Progenitor cell of endocrine pancreas (in vitro differentiated cells): ENCODE measurements at regions not wholly inside any gene's neighbourhood (a gene's known extent, or its start where the extent isn't known, plus 50 kb on each side); places are given as distances from the start of the nearest gene placed in this dataset.
"Not testable (repeated sequence)": the region's sequence is repeated elsewhere in the genome, so short reads cannot be mapped to it uniquely, and the experiment has no call there.

Experiments used
- DNase-seq: peaks from one replicate; pipeline ENCODE4 v3.0.0; 2021; ENCODE audit warnings: low spot score; ENCODE audit not compliant: unreplicated experiment
- H3K27ac Mint-ChIP-seq: 2 replicates; pipeline ENCODE4 v1.8.0; 2021; ENCODE audit warnings: mild to moderate bottlenecking, moderate library complexity, mixed read lengths
- H3K27me3 Mint-ChIP-seq: 2 replicates; pipeline ENCODE4 v1.8.0; 2021; ENCODE audit warnings: mixed read lengths
- H3K36me3 Mint-ChIP-seq: 2 replicates; pipeline ENCODE4 v1.8.0; 2022; ENCODE audit warnings: mixed read lengths; ENCODE audit not compliant: insufficient read depth
- H3K4me1 Mint-ChIP-seq: 2 replicates; pipeline ENCODE4 v1.8.0; 2021; ENCODE audit warnings: low read depth, mixed read lengths
- H3K4me3 Mint-ChIP-seq: 2 replicates; pipeline ENCODE4 v1.8.0; 2021; ENCODE audit warnings: low read depth, mild to moderate bottlenecking, moderate library complexity, mixed read lengths
- H3K9me3 Mint-ChIP-seq: 2 replicates; pipeline ENCODE4 v1.8.0; 2021; ENCODE audit warnings: low read depth, mixed read lengths
- TF ChIP-seq, protein P1 (sequence below): fragments of 200-600 bp; sonication (generic); IDR thresholded peaks from one replicate; pipeline ENCODE4 v1.5.0; 2021; ENCODE audit warnings: antibody characterized with exemption, mild to moderate bottlenecking; ENCODE audit not compliant: unreplicated experiment

DNA sequence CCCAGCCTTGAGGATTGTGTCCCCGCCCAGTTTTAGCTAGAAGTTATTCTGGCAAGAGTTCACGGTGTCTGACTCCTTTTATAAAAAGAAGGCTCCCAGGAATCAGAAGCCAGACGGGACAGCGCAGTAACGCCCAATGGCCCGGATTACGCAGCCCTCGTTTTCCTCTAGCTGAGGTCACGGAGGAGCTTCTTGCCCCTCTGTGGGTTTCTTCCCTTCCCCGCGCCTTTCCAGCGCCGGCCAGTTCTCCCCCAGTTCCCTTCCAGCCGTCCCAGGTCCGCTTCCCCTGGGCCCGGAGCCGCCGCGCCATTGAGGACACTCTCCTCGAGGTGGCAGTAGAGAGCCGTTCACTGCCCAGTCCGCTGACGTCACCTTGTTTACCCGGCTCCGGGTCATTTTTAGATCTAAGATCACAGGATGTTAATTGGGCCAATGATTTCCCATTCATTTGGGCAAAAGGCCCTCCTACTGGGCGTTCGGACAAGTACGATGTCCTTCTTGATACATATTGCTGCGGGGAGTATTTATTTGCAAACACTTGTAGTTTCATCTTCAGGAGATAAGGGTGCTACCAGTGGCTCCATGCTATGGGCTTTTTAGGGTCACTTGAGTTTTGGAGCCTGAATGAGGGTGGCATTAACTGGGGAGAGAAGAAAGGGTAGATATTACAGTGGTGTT is 81.5 kb upstream of the PPM1B start:
- H3K9me3 Mint-ChIP-seq: no peaks in the 10 kb centered on the region
- peak overlapping the region; percentile 89 for H3K27ac Mint-ChIP-seq
- peaks cover 4% of the 10 kb centered on the region for H3K27me3 Mint-ChIP-seq
- DNase-seq: peak; percentile 78
- H3K4me1 Mint-ChIP-seq: peaks cover 15% of the 10 kb centered on the region
- TF ChIP-seq, protein P1, sequence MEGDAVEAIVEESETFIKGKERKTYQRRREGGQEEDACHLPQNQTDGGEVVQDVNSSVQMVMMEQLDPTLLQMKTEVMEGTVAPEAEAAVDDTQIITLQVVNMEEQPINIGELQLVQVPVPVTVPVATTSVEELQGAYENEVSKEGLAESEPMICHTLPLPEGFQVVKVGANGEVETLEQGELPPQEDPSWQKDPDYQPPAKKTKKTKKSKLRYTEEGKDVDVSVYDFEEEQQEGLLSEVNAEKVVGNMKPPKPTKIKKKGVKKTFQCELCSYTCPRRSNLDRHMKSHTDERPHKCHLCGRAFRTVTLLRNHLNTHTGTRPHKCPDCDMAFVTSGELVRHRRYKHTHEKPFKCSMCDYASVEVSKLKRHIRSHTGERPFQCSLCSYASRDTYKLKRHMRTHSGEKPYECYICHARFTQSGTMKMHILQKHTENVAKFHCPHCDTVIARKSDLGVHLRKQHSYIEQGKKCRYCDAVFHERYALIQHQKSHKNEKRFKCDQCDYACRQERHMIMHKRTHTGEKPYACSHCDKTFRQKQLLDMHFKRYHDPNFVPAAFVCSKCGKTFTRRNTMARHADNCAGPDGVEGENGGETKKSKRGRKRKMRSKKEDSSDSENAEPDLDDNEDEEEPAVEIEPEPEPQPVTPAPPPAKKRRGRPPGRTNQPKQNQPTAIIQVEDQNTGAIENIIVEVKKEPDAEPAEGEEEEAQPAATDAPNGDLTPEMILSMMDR: peak; percentile 90
- no peaks in the 10 kb centered on the region for H3K36me3 Mint-ChIP-seq
- H3K4me3 Mint-ChIP-seq: peak overlapping the region; percentile 74

DNA sequence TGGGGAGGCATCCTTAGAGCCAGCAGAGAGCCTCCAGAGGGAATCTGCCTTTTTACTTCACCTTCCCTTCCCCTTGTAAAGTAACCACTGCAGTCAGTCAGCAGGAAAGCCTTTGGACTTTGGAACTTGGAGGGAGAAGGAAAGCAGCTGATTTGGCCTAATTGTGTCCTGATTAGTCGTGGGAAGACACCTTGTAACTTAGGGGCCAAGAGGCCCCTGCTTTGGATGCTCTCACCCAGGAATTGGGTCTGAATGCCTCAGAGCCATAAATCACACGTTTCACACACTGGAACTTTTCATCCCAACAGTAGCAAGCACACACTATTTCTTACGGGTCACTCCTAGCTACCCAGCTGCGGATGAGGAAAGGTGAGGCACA is 81.0 kb upstream of the PPM1B start:
- DNase-seq: no peak

DNA sequence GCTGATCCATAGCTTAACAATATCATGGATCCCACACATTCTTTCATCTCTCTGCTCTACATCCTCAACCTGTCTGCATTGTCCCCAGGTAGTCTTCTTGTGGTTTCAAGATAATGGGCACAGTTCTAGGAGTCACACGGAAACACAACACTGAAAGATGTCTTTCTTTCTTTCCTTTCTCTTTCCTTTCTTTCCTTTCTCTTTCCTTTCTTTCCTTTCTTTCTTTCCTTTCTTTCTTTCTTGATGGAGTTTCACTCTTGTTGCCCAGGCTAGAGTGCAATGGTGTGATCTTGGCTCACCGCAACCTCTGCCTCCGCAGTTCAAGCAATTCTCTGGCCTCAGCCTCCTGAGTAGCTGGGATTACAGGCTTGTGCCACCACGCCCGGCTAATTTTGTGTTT is 76.2 kb upstream of the PPM1B start:
- H3K4me1 Mint-ChIP-seq: peaks cover 16% of the 10 kb centered on the region
- DNase-seq, H3K27ac Mint-ChIP-seq, H3K36me3 Mint-ChIP-seq, H3K4me3 Mint-ChIP-seq, H3K9me3 Mint-ChIP-seq, H3K27me3 Mint-ChIP-seq: not testable (repeated sequence)

More for the DNA sequence above, 81.0 kb upstream of the PPM1B start:
- TF ChIP-seq, protein P1: no peak
- peak overlapping the region; percentile 74 for H3K4me3 Mint-ChIP-seq
- no peaks in the 10 kb centered on the region for H3K9me3 Mint-ChIP-seq
- H3K27me3 Mint-ChIP-seq: peaks cover 4% of the 10 kb centered on the region
- peaks cover 15% of the 10 kb centered on the region for H3K4me1 Mint-ChIP-seq
- no peaks in the 10 kb centered on the region for H3K36me3 Mint-ChIP-seq
- H3K27ac Mint-ChIP-seq: peak overlapping the region; percentile 89

DNA sequence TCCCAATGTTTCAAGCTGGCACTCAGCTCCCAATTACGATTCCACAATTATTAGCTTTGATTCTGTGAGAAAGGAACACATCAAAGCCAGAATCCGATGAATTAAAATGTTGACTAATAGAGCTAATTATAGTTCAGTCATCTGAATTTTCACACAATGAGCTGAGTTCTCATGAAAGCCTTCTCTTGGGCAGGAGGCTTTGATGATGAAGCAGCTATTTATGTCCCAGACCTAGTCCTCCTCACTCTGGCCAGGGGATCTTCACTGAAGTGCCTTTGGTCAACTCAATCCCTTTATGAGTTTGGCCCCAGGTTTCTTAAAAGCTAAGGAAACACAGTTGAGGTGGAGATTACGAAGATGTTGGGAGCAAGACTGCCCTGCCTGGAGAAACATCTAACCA is 74.7 kb upstream of the PPM1B start:
- H3K36me3 Mint-ChIP-seq: no peaks in the 10 kb centered on the region
- TF ChIP-seq, protein P1: no peak
- no peaks in the 10 kb centered on the region for H3K27me3 Mint-ChIP-seq
- DNase-seq: no peak
- no peaks in the 10 kb centered on the region for H3K9me3 Mint-ChIP-seq
- H3K27ac Mint-ChIP-seq: no peak overlapping the region
- H3K4me3 Mint-ChIP-seq: no peak overlapping the region
- peaks cover 7% of the 10 kb centered on the region for H3K4me1 Mint-ChIP-seq

DNA sequence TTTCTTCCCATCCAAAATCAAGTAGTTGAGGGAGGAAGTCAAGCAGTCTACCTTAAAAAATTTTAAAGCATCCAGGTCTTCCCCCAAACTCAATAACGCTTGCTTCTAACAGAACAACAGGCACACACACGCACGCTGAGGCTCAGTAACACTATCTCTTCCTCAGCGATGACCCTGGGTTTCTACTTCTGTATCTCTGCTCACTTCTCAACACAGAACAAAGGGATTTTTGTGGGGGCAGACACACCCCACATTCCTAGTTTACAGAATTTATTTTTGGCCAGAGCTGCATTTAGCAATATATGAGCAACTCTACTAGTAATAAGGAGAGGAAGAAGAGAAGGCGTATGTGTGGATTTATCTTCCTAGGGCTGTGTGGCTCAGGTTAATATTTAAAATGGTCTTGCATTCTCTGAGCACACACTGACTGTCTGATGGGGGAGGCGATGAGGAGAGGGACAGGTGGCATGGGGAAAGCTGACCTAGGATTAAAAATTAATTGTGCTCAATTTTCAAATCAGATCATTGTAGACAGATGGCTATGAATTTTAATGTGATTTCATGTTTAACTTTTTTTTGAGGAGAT is 71.3 kb upstream of the PPM1B start:
- DNase-seq: no peak
- H3K4me3 Mint-ChIP-seq: no peak overlapping the region
- TF ChIP-seq, protein P1: no peak
- H3K27ac Mint-ChIP-seq: no peak overlapping the region
- no peaks in the 10 kb centered on the region for H3K27me3 Mint-ChIP-seq
- H3K9me3 Mint-ChIP-seq: no peaks in the 10 kb centered on the region
- peaks cover 6% of the 10 kb centered on the region for H3K4me1 Mint-ChIP-seq
- H3K36me3 Mint-ChIP-seq: no peaks in the 10 kb centered on the region

DNA sequence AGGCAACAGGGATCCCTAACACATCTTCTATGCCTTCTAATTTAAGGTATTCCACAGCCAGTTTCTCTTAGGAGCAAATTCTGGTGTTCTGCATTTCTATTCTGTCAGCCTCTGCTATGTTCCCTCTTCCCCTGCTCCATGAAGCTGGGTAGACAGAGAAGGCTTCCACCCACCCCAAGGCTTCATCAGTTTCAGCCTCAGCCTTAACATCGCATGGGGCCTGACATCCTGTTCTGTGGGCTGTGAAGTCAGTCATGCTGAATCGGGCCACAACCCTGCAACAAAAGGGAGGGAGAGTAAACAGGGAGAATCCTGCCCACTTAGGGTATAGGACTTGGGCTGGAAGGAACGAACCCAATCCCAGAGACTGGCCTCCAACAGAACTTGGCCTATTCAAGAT is 70.6 kb upstream of the PPM1B start:
- Mint-ChIP-seq H3K36me3 (no peaks in the 10 kb centered on the region), H3K9me3 (no peaks in the 10 kb centered on the region), H3K4me3 (no peak overlapping the region), H3K27ac (no peak overlapping the region), H3K4me1 (peaks cover 6% of the 10 kb centered on the region), H3K27me3 (no peaks in the 10 kb centered on the region)
- TF ChIP-seq, protein P1: no peak
- DNase-seq: no peak
